ENCODE measurements at regions not wholly inside any gene's neighbourhood (a gene's known extent, or its start where the extent isn't known, plus 50 kb on each side); places are given as distances from the start of the nearest gene placed in this dataset.

DNA sequence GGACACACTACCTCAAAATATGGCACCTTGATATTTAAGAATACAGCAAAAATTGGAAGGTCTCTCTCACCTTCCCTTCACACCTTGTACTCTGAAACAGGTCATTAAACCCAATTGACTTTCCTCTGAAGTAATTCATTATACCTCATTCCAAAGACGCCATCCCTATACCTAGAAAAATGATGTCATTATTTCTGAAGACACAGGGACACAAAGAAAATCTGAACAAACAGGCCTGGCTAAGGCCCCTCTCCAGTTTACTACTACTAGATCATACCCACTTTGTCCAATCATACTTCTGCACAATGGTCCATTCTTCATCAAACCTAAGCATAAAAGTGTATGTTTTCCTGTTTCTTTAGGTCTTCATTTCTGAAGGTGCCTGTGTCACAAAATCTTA, 156.9 kb downstream of the RASSF9 start:
- ATAC-seq, result no peak
- Histone ChIP-seq H3K4me1 (replicated peaks in 1 of 2; ENCODE audit: control insufficient read depth in 2 of 2, insufficient read depth in 2 of 2, low read length in 2 of 2) (no peaks in the 10 kb centered on the region), H3K27ac (ENCODE audit: extremely low read depth, low read depth, low read length) (no peak overlapping the region), H3K9ac (ENCODE audit: insufficient read depth in 1 of 2, low read depth in 2 of 2, low read length in 2 of 2) (no peak overlapping the region), H3K4me2 (ENCODE audit: insufficient read depth, low read length) (no peak overlapping the region), H3K36me3 (ENCODE audit: control insufficient read depth, insufficient read depth, low read length) (no peaks in the 10 kb centered on the region), H4K20me1 (replicated peaks; ENCODE audit: control insufficient read depth, insufficient read depth, low read length) (no peaks in the 10 kb centered on the region), H3K4me3 (no peak overlapping the region), H3K27me3 (ENCODE audit: control insufficient read depth in 2 of 2, insufficient read depth in 2 of 2, low read length in 2 of 2) (no peaks in the 10 kb centered on the region), H3K79me2 (ENCODE audit: control insufficient read depth, insufficient read depth, low read length) (no peaks in the 10 kb centered on the region), H3K9me3 (replicated peaks; ENCODE audit: control insufficient read depth, insufficient read depth, low read depth, low read length) (no peaks in the 10 kb centered on the region), H3K9me1 (ENCODE audit: control insufficient read depth, insufficient read depth, low read length) (no peaks in the 10 kb centered on the region), H2AFZ (ENCODE audit: low read depth, low read length) (no peak overlapping the region)
- WGBS (ENCODE audit: insufficient coverage, low coverage, missing lambda C conversion rate), result 6% methylated on average over 1 of the region's 1 CpG
- intact Hi-C loops (cut with micrococcal nuclease) (no loop called here), in situ Hi-C loops (cut with MboI) (no loop called here)
- ChIA-PET POLR2A (no interaction called here), CTCF (ENCODE audit: low intra/inter-chr PET ratio) (no interaction called here)
- no peak for FAIRE-seq
- BruUV-seq (replicated peaks), result no TSS peak
- DNase-seq (ENCODE audit: extremely low read depth in 1 of 4, low spot score in 3 of 4), result no peak
- TF ChIP-seq NCOA1 (IDR thresholded peaks at IDR 0.05; ENCODE audit: low read depth) (no peak), ZNF586 (CRISPR knock-in tag; conservative IDR thresholded peaks at IDR 0.05) (no peak), ZNF75A (CRISPR knock-in tag; IDR thresholded peaks at IDR 0.05) (no peak), MTF1 (CRISPR knock-in tag; IDR thresholded peaks at IDR 0.05; ENCODE audit: borderline replicate concordance) (no peak), LEF1 (IDR thresholded peaks at IDR 0.05) (no peak), CBX1 (IDR thresholded peaks at IDR 0.05; ENCODE audit: low read depth) (no peak)
- TF ChIP-seq, protein P1, sequence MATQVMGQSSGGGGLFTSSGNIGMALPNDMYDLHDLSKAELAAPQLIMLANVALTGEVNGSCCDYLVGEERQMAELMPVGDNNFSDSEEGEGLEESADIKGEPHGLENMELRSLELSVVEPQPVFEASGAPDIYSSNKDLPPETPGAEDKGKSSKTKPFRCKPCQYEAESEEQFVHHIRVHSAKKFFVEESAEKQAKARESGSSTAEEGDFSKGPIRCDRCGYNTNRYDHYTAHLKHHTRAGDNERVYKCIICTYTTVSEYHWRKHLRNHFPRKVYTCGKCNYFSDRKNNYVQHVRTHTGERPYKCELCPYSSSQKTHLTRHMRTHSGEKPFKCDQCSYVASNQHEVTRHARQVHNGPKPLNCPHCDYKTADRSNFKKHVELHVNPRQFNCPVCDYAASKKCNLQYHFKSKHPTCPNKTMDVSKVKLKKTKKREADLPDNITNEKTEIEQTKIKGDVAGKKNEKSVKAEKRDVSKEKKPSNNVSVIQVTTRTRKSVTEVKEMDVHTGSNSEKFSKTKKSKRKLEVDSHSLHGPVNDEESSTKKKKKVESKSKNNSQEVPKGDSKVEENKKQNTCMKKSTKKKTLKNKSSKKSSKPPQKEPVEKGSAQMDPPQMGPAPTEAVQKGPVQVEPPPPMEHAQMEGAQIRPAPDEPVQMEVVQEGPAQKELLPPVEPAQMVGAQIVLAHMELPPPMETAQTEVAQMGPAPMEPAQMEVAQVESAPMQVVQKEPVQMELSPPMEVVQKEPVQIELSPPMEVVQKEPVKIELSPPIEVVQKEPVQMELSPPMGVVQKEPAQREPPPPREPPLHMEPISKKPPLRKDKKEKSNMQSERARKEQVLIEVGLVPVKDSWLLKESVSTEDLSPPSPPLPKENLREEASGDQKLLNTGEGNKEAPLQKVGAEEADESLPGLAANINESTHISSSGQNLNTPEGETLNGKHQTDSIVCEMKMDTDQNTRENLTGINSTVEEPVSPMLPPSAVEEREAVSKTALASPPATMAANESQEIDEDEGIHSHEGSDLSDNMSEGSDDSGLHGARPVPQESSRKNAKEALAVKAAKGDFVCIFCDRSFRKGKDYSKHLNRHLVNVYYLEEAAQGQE (IDR thresholded peaks at IDR 0.05; ENCODE audit: borderline replicate concordance), result no peak
- TF ChIP-seq, protein P1 (CRISPR knock-in tag; IDR thresholded peaks at IDR 0.05; ENCODE audit: low read depth), result no peak
- TF ChIP-seq, protein P2, sequence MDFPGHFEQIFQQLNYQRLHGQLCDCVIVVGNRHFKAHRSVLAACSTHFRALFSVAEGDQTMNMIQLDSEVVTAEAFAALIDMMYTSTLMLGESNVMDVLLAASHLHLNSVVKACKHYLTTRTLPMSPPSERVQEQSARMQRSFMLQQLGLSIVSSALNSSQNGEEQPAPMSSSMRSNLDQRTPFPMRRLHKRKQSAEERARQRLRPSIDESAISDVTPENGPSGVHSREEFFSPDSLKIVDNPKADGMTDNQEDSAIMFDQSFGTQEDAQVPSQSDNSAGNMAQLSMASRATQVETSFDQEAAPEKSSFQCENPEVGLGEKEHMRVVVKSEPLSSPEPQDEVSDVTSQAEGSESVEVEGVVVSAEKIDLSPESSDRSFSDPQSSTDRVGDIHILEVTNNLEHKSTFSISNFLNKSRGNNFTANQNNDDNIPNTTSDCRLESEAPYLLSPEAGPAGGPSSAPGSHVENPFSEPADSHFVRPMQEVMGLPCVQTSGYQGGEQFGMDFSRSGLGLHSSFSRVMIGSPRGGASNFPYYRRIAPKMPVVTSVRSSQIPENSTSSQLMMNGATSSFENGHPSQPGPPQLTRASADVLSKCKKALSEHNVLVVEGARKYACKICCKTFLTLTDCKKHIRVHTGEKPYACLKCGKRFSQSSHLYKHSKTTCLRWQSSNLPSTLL (IDR thresholded peaks at IDR 0.05), result no peak
- TF ChIP-seq, protein P3, sequence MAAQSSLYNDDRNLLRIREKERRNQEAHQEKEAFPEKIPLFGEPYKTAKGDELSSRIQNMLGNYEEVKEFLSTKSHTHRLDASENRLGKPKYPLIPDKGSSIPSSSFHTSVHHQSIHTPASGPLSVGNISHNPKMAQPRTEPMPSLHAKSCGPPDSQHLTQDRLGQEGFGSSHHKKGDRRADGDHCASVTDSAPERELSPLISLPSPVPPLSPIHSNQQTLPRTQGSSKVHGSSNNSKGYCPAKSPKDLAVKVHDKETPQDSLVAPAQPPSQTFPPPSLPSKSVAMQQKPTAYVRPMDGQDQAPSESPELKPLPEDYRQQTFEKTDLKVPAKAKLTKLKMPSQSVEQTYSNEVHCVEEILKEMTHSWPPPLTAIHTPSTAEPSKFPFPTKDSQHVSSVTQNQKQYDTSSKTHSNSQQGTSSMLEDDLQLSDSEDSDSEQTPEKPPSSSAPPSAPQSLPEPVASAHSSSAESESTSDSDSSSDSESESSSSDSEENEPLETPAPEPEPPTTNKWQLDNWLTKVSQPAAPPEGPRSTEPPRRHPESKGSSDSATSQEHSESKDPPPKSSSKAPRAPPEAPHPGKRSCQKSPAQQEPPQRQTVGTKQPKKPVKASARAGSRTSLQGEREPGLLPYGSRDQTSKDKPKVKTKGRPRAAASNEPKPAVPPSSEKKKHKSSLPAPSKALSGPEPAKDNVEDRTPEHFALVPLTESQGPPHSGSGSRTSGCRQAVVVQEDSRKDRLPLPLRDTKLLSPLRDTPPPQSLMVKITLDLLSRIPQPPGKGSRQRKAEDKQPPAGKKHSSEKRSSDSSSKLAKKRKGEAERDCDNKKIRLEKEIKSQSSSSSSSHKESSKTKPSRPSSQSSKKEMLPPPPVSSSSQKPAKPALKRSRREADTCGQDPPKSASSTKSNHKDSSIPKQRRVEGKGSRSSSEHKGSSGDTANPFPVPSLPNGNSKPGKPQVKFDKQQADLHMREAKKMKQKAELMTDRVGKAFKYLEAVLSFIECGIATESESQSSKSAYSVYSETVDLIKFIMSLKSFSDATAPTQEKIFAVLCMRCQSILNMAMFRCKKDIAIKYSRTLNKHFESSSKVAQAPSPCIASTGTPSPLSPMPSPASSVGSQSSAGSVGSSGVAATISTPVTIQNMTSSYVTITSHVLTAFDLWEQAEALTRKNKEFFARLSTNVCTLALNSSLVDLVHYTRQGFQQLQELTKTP (IDR thresholded peaks at IDR 0.05; ENCODE audit: low read depth in 1 of 2, partially characterized antibody in 2 of 2), result no peak

Measured in K562 (cell line).